ENCODE measurements at regions not wholly inside any gene's neighbourhood (a gene's known extent, or its start where the extent isn't known, plus 50 kb on each side); places are given as distances from the start of the nearest gene placed in this dataset.

DNA sequence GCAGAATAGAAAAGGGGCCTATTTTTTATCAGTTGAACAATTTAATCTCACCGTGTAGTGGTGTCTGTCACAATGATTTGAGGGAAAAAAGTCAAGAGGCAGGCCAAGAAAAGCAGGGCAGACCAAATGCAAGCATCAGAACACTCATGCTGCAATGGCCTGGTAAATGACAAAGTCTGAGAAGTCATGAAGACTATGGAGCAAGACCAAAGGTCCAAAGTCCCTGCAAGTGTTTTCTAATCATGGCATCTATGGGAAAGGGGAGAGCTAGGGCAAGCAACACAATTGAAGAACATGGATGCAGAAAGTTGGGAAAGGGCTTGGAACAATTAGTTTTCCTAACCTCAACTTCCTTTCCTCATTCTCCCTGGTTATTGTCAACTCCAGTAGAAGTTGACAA is 147.7 kb upstream of the TLL1 start:
- intact Hi-C loops (cut with micrococcal nuclease): no loop called here
- ChIA-PET CTCF (no interaction called here), POLR2A (no interaction called here)
- Mint-ChIP-seq H3K9me3 (no peaks in the 10 kb centered on the region), H3K4me1 (no peaks in the 10 kb centered on the region), H3K4me3 (no peak overlapping the region), H3K36me3 (ENCODE audit: low read depth) (no peaks in the 10 kb centered on the region), H3K27me3 (no peaks in the 10 kb centered on the region), H3K27ac (no peak overlapping the region)
- DNase-seq (no peak), ATAC-seq (ENCODE audit: low read depth) (no peak)
- TF ChIP-seq, protein P1, sequence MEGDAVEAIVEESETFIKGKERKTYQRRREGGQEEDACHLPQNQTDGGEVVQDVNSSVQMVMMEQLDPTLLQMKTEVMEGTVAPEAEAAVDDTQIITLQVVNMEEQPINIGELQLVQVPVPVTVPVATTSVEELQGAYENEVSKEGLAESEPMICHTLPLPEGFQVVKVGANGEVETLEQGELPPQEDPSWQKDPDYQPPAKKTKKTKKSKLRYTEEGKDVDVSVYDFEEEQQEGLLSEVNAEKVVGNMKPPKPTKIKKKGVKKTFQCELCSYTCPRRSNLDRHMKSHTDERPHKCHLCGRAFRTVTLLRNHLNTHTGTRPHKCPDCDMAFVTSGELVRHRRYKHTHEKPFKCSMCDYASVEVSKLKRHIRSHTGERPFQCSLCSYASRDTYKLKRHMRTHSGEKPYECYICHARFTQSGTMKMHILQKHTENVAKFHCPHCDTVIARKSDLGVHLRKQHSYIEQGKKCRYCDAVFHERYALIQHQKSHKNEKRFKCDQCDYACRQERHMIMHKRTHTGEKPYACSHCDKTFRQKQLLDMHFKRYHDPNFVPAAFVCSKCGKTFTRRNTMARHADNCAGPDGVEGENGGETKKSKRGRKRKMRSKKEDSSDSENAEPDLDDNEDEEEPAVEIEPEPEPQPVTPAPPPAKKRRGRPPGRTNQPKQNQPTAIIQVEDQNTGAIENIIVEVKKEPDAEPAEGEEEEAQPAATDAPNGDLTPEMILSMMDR (IDR thresholded peaks at IDR 0.05): no peak

DNA sequence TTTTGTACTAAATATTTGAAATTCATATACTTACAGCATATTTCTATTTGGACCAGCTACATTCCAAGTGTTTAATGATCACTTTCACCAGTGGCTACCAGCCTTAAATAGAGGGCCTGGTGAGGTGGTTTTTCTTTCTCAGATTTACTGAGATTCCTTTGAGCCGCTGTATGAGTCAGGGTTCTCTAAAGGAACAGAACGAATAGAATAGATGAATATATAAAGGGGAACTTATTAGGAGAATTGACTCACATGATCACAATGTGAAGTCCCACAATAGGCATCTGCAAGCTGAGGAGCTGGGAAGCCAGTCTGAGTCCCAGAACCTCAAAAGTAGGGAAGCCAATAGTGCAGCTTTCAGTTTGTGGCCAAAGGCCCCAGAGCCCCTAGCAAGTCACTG is 146.2 kb upstream of the TLL1 start:
- ChIA-PET POLR2A (no interaction called here), CTCF (no interaction called here)
- no peak for ATAC-seq (ENCODE audit: low read depth)
- Mint-ChIP-seq H3K4me3 (no peak overlapping the region), H3K36me3 (ENCODE audit: low read depth) (no peaks in the 10 kb centered on the region), H3K4me1 (no peaks in the 10 kb centered on the region), H3K27me3 (no peaks in the 10 kb centered on the region), H3K9me3 (peaks cover 4% of the 10 kb centered on the region), H3K27ac (no peak overlapping the region)
- no peak for DNase-seq
- TF ChIP-seq, protein P1 (IDR thresholded peaks at IDR 0.05): no peak
- intact Hi-C loops (cut with micrococcal nuclease): no loop called here

DNA sequence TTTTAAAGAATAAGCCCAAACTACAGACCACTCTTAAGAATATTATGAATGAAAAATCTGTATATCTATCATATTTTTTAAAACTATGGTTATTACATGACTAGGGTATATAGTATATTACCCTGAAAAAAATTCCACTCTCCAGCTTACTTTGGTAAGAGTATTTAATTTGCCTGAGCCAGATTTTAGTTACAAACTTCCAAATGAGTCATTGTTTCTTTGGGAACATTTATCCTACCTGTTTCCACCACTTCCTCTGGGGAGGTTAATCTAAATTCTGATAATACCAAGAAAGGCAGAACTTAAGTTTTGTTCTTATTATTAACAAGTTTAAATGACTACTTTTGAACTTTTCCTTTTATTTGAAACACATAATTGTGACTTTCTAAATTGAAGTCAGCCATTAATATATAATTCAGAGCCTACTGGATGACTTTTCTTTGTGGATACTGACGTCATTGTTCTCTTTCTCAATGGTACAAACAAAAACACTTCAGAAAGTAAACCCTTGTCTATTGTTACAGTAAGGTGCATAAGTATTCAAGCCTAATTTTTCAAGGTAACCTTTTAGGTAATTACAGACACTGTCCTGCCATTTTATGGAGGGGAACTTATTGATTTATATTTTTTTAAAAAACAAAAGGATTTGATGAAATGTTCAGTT is 135.6 kb upstream of the TLL1 start:
- ATAC-seq (ENCODE audit: low read depth): no peak

DNA sequence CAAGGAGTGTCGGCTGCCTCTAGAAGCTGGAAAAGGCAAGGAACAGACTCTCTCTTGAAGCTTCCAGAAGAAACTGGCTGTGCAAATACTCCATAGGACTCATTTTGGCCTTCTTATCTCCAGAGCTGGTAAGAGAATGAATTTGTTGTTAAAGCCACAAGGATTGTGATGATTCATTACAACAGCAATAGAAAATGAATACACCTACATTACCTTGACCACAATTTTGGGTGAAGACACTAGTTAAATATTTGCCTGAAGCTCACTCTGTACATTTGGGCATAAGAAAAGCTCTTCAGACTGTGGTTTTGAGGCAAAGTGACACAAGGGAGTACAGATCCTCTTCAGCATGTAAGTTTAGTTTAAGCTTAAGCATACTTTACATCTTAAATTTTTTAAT is 134.5 kb upstream of the TLL1 start:
- ChIA-PET CTCF (no interaction called here), POLR2A (no interaction called here)
- Mint-ChIP-seq H3K36me3 (ENCODE audit: low read depth) (no peaks in the 10 kb centered on the region), H3K9me3 (peaks cover 7% of the 10 kb centered on the region), H3K4me3 (no peak overlapping the region), H3K27me3 (no peaks in the 10 kb centered on the region), H3K27ac (no peak overlapping the region), H3K4me1 (no peaks in the 10 kb centered on the region)
- no peak for ATAC-seq (ENCODE audit: low read depth)
- TF ChIP-seq, protein P1 (IDR thresholded peaks at IDR 0.05): no peak
- intact Hi-C loops (cut with micrococcal nuclease): no loop called here
- DNase-seq: no peak

More for the DNA sequence above, 135.6 kb upstream of the TLL1 start:
- H3K4me3 Mint-ChIP-seq: no peak overlapping the region
- H3K27ac Mint-ChIP-seq: no peak overlapping the region
- no peaks in the 10 kb centered on the region for H3K36me3 Mint-ChIP-seq (ENCODE audit: low read depth)
- H3K4me1 Mint-ChIP-seq: no peaks in the 10 kb centered on the region
- intact Hi-C loops (cut with micrococcal nuclease): no loop called here
- ChIA-PET POLR2A (no interaction called here), CTCF (no interaction called here)
- DNase-seq: no peak
- peaks cover 7% of the 10 kb centered on the region for H3K9me3 Mint-ChIP-seq
- no peaks in the 10 kb centered on the region for H3K27me3 Mint-ChIP-seq
- TF ChIP-seq, protein P1 (IDR thresholded peaks at IDR 0.05): no peak

DNA sequence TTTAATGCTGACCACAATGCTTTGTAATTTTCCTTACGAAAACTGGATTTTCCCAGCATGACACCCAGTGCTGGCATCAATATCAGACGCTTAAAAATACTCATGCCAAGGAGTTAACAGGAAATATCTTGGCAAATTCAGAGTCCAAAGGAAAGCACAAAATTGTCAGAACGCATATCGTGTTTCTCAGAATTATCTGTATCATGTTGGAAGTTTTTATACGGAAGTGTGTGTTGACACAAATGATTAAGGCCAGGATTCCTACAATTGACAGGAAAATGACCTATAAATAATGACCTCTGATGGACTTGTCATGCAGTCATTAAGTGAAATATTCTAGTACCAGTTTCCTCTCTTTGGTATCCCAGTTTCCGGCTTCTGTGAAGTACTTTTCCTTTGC is 132.1 kb upstream of the TLL1 start:
- H3K36me3 Mint-ChIP-seq (ENCODE audit: low read depth): no peaks in the 10 kb centered on the region
- ATAC-seq (ENCODE audit: low read depth): no peak
- H3K4me3 Mint-ChIP-seq: no peak overlapping the region
- intact Hi-C loops (cut with micrococcal nuclease): no loop called here
- peaks cover 5% of the 10 kb centered on the region for H3K9me3 Mint-ChIP-seq
- H3K27me3 Mint-ChIP-seq: no peaks in the 10 kb centered on the region
- no peak overlapping the region for H3K27ac Mint-ChIP-seq
- H3K4me1 Mint-ChIP-seq: no peaks in the 10 kb centered on the region
- ChIA-PET CTCF (no interaction called here), POLR2A (no interaction called here)
- no peak for DNase-seq
- TF ChIP-seq, protein P1 (IDR thresholded peaks at IDR 0.05): no peak

All from activated B cell treated with CpG ODN at 0.5 μM for 24 hours (primary cell).